ENCODE measurements at regions not wholly inside any gene's neighbourhood (a gene's known extent, or its start where the extent isn't known, plus 50 kb on each side); places are given as distances from the start of the nearest gene placed in this dataset.

GRCh38 chr21:24339406-24339805 lies 1267.9 kb downstream of the MRPL39 start:
- DNase-seq (ENCODE audit: low read depth): no peak

- no peak for DNase-seq (ENCODE audit: low read depth)
Measured at GRCh38 chr21:24336491-24336890, 1270.8 kb downstream of the MRPL39 start.

DNA sequence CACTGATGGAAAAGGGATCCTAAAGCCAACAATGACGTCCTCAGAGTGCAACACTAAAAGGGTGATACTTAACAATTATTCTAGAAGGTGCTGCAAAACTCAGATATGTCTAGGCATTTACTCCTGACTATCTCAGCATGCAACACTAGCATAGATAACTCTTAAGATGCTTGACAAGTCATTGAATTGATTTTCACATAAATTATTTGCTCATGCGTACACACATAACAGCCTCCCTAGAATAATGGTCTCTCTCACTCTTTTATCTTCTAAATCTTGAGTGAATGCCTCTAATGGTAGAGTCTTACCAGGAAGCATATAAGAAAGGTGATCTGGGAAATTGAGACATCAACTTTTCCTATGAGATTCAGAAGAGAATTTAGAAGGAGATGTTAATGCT lies 1283.7 kb downstream of the MRPL39 start:
- DNase-seq (ENCODE audit: low read depth): no peak

GRCh38 chr21:24316277-24316922 lies 1290.9 kb downstream of the MRPL39 start:
- DNase-seq (ENCODE audit: low read depth): no peak

GRCh38 chr21:24310788-24311187 lies 1296.5 kb downstream of the MRPL39 start:
- no peak for DNase-seq (ENCODE audit: low read depth)

DNA sequence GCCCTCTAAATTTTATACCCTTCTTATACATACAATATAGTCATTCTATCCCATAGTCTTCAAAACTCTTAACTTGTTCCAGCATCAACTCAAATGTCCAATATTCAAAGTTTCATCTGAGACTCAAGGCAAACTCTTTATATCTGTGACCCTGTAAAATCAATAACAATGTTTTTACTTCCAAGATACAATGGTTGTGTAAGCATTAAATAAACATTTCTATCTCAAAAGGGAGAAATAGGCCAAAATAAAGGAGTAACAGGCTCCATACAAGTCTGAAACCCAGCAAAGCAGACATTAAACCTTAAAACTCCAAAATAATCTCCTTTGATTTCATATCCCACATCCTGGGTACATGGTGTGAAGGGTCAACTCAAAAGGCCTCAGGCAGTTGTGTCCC lies 1299.1 kb downstream of the MRPL39 start:
- no peak for DNase-seq (ENCODE audit: low read depth)

DNA sequence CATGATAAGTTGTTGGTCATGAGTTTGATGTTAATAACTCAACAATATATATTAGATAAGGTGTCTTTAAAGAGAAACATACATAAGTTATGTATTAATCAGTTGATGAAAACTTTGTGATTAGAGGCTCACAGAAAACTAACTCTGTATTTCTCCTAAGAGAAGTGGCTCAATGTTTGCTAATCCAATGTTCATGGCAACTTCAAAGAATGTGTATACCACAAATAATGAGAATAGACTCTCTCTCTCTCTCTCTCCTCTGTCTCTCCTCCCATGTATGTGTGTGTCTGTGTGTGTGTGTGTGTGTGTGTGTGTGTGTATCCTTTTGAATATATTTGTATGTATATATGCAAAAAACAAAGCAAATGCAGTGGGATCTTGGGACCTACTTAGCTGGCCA lies 1304.9 kb downstream of the MRPL39 start:
- no peak for DNase-seq (ENCODE audit: low read depth)

DNA sequence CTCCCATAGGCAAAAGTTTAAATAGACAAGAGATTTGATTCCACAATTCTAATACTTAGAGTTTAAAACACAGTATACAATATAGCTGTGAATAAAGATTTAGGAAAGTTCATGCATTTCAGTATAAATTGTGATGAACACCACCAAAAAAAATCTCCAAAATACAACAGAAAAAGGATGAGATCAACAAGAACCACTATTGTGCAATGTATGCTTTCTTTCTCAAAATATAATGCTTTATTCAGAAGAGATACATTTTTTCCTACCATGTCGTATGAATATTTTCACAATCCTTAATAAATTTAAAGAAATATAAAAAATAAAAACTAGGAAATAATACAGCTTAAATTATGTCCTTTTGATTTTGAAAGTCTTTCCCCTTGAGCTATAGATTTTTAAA lies 1309.2 kb downstream of the MRPL39 start:
- no peak for DNase-seq (ENCODE audit: low read depth)

- DNase-seq (ENCODE audit: low read depth): no peak
Measured at GRCh38 chr21:24294171-24294570, 1313.1 kb downstream of the MRPL39 start.

DNA sequence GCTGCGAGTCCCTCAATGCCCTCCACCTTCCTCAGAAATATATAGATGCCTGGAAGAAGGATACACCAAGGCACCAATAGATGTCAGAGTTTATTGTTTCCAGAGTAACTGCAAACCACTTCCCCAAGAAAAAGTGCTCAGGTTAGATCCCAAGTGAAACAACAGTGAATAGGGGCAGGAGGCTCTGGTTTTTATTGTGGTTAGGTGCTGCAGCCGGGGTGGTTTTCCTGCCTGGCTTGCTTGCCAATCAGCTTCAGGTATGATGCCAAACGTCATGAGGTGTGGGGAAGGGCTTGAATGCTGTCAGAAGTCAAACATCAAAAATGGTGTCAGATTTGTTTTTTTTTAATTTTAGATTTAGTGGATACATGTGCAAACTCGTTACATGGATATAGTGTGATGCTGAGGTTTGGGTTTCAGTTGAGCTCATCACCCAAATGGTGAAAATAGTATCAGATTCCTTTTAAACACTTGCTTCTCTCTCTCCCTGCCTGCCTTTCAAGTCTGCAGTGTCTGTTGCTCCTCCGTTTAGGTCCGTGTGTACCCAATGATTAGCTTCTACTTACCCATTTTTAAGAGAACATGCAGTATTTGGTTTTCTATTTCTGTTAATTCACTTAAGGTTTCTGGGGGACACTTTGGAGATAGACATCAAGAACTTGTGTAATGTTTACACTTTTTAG lies 1317.0 kb downstream of the MRPL39 start:
- DNase-seq (ENCODE audit: low read depth): no peak

GRCh38 chr21:24289539-24289938 lies 1317.7 kb downstream of the MRPL39 start:
- no peak for DNase-seq (ENCODE audit: low read depth)

DNA sequence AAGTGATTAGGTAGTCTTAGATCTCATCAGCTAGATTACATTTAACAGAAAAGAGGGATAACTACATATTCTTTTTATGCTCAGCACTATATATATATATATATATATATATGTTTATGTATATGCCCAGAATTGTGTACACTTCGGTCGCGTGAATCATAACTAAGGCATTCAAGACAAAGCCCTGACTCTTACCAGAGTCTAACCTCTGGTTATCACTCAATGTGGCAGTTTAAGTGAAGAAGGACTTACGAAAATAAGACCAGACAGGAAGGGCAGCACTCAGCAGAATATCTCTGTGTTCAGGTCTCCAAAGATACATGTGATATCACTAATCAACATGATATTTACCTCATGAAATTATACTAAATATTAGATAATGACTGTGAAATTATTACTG lies 1326.7 kb downstream of the MRPL39 start:
- DNase-seq (ENCODE audit: low read depth): no peak

GRCh38 chr21:24278711-24279110 lies 1328.6 kb downstream of the MRPL39 start:
- DNase-seq (ENCODE audit: low read depth): no peak

DNA sequence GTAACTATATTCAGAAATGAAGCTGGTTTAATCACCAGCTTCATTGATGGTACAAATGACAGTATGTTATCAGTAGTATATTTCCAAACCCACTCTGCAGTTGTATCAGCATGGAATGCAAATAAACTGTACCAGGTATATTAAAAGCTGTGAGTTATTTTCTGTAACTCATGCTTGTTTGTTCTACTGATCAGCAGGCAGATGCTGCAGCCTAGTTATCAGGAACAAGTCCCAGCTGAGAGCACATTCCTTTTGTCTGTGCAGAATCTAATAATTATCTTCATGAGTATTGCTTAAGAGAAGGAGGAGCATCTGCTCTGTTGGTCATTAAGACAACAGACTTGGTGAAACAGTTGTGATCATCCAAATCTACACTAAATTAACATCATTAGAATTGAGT lies 1331.1 kb downstream of the MRPL39 start:
- no peak for DNase-seq (ENCODE audit: low read depth)

GRCh38 chr21:24275616-24276015 lies 1331.7 kb downstream of the MRPL39 start:
- no peak for DNase-seq (ENCODE audit: low read depth)

DNA sequence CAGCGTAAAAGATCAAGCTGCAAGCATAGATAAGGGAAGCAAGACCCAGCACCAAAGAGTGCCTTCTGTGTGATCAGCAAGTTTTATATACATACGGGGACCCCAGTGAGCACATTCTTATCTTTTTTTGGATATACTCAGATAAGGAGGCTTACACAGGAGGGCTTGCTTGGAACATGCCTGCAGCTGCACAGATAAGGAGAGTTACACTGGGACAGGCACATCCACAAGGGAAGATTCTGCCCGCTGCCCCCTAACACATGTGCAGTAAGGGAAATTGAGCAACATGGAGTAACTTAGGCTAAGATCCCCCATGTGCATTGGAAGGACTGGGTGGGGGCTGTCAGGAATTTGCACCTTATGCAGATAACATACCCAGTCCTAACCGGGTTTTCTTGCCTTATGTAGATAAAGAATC lies 1334.8 kb downstream of the MRPL39 start:
- DNase-seq (ENCODE audit: low read depth): no peak

- DNase-seq (ENCODE audit: low read depth): no peak
Measured at GRCh38 chr21:24265987-24266386, 1341.3 kb downstream of the MRPL39 start.

GRCh38 chr21:24260751-24261150 lies 1346.5 kb downstream of the MRPL39 start:
- no peak for DNase-seq (ENCODE audit: low read depth)

DNA sequence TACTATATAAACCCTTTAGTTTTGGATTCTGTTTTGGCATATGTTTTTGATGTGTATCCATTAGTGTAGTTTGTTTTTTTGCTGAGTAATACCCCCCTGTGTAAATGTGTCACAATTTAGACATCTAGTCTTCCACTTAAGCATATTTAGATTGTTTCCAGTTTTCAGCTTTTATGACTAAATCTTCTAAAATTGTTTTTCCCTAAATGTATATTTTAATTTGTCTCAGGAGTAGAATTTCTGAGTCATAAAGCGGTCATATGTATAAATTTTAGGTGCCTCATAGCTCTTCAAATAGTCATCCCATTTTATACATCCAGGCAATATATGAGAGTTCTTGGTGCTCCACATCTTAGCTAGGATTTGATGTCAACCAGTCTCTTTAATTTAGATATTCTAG lies 1348.0 kb downstream of the MRPL39 start:
- no peak for DNase-seq (ENCODE audit: low read depth)

DNA sequence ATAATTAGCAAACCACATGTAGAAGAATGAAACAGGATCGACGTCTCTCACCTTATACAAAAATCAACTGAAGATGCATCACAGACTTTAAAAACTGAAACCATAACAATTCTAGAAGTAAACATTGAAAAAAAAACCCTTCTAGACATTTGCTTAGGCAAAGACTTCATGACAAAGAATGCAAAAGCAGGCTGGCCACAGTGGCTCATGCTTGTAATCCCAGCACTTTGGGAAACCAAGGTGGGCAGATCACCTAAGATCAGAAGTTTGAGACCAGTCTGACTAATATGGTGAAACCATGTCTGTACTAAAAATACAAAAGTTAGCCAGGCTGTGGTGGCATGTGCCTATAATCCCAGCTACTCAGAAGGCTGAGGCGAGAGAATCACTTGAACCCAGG lies 1351.7 kb downstream of the MRPL39 start:
- DNase-seq (ENCODE audit: low read depth): no peak

DNA sequence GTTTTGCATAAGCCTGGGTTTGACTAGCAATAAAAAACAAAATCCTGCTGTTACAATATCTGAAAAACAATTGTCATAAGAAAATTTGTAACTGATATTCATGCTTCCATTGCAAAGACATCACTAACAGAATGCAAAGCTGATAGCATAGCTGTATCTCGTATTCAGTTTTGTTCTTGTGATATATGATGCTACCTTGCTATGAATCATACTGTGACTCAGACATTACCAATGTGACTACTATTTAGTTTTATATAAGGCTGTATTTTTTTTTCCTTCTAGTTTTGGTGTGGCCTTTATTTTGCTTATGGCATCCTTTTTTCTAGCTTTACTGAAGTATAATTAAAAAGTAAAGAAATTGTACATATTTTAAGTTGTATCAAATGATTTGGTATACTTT lies 1381.8 kb downstream of the MRPL39 start:
- no peak for DNase-seq (ENCODE audit: low read depth)

DNA sequence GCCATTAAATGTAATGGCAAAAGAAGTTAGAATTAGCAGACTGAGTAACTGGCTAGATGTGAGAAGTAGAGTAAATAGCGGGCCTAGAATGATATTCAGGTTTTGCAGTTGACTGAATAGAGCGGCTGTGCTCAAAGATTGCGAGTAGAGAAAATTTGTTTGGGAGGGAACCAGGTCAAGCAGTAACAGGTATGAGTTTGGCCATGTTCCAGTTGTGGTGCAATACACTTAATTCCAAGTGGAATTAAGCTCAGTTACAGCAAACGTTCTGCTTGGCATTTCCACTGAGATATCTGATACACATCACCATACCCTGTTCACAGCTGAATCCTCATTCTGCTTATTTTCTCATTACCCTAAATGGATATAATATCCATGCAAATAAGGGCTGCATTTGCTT lies 1382.9 kb downstream of the MRPL39 start:
- no peak for DNase-seq (ENCODE audit: low read depth)

- DNase-seq (ENCODE audit: low read depth): no peak
Measured at GRCh38 chr21:24223624-24224023, 1383.7 kb downstream of the MRPL39 start.

GRCh38 chr21:24222676-24223075 lies 1384.6 kb downstream of the MRPL39 start:
- DNase-seq (ENCODE audit: low read depth): no peak
